Dedifferentiated amniotic fluid mesenchymal stem cell (primary cell): ENCODE measurements at regions not wholly inside any gene's neighbourhood (a gene's known extent, or its start where the extent isn't known, plus 50 kb on each side); places are given as distances from the start of the nearest gene placed in this dataset.
"Not testable (repeated sequence)": the region's sequence is repeated elsewhere in the genome, so short reads cannot be mapped to it uniquely, and the experiment has no call there.

Experiments used
- DNase-seq: peaks from one replicate; pipeline ENCODE4 v3.0.0-alpha.2; 2016; ENCODE audit errors: extremely low spot score

DNA sequence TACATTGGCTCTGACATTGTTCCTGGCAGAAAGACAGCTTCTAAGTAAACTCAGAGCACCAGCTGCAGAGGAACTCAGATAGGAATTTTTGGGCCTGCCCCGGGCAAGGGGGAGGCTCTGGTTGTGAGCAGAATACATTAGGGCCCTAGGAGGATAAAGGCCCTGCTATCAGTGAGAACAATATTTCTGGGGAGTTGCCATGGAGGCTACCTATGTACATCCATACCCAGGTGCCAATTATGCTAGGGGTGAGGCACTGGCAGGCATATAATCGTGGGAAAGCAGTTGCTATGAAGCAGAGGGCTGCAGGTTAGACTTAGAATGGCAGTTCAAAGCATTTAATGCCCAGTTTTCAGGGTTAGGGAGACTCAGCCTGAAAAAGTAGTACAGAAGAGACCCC is 273.5 kb upstream of the EDA2R start:
- no peak for DNase-seq

DNA sequence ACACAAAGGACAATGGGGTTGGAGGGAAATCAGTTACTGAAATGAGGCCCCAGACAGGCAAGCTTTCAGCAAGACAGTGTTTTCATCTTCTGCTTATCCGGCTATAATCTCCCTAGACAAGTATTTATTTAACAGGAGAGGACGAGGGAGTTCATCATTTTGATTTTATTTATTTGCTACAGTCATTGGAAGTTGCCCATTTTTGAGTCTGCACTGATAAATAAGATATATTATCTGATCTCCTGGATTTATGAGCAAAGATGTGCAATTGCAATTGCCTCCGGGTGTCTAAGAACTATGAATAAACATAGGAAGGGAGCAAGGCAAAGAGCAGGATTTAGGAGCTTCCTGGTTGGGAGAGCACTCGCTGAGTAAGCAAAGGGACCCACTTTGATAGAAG is 263.2 kb upstream of the EDA2R start:
- DNase-seq, result no peak

DNA sequence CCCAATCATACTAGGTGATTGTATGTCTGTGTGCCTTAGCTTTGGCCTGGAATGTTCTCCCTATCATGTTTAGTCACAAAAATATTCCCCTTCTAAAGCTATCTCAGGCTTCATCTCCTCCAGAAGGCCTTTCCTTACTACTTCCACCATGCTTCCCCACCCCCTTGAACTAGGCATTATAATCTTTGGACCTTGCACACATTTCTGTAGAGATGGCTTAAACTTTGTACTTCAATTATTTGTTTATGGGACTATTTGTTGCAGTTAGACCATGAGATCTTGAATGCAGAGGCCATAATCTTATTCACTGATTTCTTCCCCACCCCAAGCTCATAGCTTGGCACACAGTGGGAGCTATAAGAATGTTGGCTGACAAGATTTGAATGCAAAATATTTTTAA is 262.0 kb upstream of the EDA2R start:
- no peak for DNase-seq

DNA sequence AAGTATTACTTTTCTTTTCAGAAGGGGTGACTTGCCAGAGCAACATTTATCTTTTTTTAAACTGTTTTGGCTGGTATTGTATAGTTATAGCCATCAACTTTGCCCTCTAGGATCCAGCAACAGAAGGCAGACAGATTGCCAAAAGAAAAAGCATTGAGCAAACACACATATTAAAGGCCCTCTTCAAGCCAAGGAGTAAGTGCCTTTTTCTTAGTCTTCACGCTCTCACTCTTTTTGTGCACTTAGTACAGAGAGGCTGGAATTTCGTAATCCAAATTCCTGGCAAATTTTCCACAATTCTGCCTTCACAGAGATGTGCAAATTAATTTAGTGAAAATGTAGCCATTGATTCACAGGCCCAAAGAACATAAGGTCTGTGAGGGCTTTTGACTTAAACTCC is 253.1 kb upstream of the EDA2R start:
- no peak for DNase-seq

DNA sequence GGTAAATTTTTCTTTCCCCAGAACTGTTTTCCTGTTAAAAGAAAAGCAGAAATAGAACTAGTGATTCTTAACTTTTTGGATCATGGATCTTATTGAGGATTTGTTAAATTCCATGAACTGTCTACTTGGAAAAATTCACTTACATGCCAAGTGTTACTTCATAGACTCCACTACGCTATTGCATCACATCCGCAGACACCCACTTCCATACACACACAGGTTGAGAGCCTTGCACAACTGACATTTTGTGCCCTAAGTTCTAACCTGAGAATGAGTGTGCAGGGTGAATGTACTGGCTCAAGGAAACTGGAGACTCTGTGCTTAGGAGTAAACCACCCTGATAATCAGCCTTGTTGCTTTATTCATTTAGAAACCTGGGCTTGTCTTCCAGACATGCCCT is 250.5 kb upstream of the EDA2R start:
- no peak for DNase-seq

DNA sequence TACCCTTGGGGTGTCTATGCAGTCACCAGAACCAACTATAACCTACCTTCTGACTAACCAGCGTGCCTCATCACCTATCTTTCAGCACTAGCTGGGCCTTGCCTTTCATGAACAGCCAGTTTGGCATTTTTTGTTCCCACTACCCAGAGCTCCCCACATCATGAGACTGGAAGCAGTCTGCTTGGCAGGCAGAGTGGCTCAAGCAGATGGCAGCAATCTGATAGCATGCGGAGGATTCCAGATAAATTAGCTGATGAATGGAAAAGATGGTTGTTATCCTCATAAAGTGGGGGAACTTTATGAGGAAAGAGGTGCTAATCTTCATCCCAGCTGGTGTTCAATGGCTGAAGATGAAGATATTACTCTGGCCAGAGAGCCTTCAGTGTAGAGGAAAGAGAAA is 243.2 kb upstream of the EDA2R start:
- DNase-seq, result no peak

DNA sequence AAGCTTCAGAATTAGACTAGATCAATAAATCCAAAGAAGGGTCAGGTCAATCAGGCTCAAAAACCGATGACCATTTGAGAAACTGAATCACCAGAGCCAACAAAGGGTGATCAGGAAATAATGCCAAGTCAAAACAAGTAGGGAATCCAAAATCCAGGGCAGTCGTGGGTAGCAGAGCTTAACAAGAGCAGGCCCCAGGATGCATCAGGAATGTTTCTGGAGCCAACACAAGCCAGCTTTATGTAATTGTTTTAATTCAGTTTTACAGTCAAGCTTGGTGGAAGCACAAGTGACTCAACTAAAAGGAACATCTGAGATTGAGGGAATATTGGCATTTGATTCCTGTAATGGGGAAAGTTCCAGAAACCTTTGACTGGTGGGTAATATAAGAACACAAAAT is 237.9 kb upstream of the EDA2R start:
- DNase-seq, result no peak

DNA sequence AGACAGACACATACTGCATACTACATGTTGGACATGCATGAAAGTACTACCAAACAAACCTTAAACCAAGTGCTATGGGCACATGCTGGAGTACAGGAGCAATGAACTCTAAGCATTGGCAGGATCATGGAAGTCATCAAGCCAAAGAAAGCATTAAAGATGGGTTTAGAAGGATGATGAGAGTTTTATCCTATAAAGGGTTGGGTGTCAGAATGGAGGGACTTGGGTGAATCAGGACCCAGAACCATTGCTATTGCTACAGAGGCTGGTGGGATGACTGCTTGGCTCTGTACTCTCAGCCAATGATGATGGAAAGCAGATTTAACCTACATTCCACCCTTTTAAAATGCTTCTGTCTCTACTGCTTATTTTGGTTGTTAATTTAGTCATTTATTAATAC is 233.9 kb upstream of the EDA2R start:
- DNase-seq, result no peak

DNA sequence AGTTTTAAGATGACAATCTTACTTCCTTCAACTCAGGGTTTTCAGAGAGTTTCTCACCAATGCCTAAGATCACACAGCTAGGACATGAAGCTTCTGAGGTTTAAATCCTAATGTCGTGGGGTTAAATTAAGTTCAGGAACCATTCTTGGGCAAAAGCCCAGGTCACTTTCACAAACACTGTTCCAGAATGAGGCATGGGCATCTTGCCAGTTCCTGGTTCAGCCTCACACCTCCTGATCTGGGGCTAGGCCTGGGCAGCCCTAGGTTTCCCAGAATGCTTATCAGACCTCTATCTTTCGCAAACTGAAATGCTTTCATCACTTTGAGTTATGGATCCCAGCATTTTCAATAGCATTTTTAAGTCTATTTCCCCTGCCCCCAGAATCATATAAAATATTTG is 224.8 kb upstream of the EDA2R start:
- no peak for DNase-seq

DNA sequence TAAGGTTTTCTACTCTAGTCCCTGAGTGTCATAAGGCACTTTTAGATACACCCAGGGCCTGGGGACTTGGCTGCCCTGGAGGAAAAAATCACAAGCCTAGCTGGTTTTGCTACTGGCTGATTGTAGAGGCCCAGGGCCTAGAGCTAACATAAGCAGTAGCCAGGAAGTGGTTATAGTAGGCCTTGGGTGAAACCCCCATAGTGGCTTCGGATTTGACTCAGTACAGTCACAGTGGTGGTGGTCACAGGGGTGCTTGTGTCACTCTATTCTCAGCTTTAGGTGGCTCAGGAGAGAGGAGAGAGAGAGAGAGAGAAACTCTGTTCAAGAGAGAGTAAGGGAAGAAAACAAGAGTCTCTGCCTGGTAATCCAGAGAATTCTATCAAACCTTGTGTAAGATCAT is 194.5 kb upstream of the EDA2R start:
- no peak for DNase-seq

DNA sequence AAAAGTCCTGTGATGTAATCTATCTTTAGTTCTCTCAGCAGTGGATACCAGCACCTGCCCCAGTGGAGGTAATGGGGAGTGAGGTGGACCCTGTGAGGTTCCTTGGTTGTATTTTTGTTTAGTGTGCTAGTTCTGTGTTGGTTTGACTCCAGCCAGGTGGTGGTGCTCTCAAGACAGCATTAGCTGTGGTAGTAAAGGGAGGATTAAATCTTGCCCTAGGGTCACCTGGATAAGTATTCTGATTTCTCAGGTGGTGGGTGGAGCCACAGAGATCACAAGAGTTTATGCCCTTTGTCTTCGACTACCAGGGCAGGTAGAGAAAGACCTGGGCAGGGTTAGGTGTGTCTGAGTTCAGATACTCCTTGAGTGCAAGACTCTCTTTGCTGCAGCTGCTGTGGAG is 176.3 kb upstream of the EDA2R start:
- no peak for DNase-seq

DNA sequence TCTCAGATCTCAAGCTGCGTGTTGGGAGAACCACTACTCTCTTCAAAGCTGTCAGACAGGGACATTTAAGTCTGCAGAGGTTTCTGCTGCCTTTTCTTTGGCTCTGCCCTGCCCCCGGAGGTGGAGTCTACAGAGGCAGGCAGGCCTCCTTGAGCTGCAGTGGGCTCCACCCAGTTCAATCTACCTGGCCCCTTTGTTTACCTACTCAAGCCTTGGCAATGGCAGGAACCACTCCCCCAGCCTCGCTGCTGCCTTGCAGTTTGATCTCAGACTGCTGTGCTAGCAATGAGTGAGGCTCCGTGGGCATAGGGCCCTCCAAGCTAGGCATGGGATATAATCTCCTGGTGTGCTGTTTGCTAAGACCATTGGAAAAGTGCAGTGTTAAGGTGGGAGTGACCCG is 155.6 kb upstream of the EDA2R start:
- not testable (repeated sequence) for DNase-seq

DNA sequence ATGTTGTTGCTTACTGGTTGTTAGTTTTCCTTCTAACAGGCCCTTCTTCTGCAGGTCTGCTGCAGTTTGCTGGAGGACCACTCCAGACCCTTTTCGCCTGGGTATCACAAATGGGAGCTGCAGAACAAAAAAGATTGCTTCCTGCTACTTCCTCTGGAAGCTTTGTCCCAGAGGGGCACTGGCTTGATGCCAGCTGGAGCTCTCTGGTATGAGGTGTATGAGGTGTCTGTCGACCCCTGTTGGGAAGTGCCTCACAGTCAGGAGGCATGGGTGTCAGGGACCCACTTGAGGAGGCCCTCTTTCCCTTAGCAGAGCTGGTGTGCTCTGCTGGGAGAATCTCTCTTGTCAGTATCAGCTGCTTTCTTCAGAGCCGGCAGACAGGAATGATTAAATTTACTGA is 127.4 kb upstream of the EDA2R start:
- no peak for DNase-seq

DNA sequence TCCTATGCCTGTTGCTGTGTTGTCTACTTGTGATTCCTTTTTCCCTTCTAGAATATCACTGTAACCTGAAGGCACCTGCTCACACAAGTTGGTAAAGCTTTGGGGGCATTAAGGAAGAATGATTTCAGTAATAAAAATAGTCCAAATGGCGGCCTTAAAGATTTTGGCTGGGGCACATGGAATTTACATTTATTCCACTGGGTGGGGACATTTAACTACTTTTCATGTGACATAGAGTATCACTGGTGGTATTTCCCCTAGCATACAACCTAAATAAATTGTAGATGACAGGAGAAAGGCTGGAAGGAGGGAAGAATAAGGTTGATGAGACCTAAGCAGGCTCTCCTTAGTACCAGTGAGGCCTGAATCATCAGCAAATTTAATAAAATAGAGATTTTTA is 121.8 kb upstream of the EDA2R start:
- DNase-seq, result no peak

DNA sequence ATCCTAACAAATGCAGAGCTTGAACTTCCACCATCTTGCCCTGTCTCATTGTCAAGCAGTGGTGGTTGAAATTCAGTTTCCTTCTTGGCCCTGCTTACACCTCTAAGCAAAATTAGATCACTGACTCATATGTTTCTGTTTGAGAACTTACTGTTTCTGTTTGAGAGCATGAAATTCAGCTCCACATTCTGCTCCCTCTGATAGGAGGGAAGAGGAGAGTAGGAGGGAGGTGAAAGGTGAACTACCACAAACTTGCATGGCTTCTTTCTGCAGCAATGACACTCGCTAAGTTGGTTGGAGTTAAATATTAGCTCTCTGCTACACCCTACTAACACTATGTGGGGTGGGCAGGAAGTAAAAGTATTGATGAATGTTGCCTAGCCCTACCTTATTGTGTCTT is 117.8 kb upstream of the EDA2R start:
- no peak for DNase-seq

DNA sequence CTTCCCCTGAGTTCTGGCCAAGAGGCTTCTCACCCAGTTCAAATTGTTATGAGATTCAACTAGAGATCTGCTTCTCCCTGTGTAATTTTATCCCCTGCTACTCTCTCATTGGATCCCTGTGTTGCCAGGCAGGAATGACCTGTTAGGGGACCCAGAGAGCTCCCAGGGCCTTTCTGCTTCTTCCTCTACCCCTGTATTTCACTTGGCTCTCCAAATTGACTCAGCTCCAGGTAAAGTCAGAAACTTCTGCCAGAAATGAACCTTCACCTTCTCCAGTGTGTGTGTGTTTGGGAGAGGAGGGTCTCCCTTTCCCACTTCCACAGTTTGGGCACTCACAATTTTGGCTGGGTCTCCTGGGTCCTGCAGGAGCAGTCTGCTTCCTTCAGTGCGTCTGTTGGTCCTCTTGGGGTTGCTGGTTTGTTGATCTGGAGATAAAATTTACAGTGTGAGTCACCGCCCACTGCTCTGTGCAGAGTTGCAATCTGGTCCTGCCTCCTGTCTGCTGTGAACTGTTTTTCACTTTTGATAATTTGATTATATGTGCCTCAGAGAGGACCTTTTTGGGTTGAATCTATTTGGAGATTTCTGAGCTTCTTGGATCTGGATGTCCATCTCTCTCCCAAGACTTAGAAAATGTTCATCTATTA is 112.4 kb upstream of the EDA2R start:
- DNase-seq, result no peak

DNA sequence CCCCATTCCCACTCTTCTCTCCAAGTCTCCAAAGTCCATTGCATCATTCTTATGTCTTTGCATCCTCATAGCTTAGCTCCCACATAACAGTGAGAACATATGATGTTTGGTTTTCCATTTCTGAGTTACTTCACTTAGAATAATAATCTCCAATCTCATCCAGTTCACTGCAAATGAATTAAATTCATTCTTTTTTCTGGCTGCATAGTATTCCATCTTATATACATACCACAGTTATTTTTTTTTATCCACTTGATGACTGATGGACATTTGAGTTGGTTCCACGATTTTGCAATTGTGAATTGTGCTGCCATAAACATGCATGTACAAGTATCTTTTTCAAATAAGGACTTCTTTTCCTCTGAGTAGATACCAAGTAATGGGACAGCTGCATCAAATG is 105.6 kb upstream of the EDA2R start:
- not testable (repeated sequence) for DNase-seq

DNA sequence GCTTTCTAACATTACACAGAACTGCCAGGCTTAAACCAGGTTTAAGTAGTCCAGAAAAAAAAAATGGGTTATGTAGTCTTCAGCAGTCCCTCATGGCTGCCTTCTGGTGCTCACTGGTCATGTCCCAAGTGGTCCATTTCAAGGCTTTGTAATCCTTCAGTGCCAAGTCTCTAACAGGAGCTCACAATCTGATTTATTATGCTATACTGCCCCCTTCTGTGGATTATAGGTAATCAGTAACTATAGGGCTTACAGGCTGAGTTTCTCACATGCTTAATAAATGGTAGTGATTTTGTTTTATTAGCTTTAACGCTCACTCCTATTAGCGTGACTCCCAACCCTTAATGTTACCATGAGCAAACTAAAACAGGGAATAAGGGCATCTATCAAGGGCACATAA is 92.5 kb upstream of the EDA2R start:
- peak; percentile 20 for DNase-seq

DNA sequence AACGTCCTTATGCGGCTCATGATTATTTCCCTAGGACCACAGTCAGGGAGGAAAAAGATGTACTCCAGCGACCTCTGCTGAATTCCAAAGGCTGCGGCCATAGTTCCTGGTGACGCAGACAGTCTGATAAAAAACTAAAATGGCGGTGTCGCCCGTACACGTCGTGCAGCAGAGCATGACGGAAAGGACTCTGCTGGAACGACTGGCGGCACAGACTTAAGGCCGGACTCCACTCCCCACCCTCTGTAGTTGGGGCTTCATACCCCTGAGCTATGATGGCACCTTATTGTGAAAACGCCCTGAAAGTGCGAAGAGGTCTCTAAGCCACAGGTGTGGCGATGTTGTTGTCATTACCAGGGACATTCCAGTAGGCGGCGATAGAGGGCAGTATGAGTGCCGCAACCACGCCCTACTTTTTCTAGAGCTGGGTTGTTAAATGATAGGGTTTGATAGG is 90.0 kb upstream of the EDA2R start:
- DNase-seq, result peak; percentile 42

DNA sequence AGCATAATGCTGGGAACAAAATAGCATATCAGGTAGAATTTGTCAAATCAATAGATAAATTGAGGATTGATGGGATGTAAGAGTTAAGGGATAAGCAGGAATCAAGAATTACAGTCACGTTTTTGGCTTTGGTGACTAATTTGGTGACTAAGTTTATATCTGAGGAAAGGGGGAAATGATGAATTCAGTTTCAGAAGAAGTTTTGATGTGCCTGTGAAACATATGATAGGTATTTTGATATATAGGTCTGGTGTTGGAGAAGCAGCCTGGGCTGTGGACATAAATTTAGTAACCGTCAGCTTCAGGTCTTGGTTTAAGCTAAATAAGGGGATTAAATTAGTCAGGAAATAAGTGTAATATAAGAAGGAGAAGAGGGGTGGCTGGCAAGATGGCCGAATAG is 79.0 kb upstream of the EDA2R start:
- no peak for DNase-seq

DNA sequence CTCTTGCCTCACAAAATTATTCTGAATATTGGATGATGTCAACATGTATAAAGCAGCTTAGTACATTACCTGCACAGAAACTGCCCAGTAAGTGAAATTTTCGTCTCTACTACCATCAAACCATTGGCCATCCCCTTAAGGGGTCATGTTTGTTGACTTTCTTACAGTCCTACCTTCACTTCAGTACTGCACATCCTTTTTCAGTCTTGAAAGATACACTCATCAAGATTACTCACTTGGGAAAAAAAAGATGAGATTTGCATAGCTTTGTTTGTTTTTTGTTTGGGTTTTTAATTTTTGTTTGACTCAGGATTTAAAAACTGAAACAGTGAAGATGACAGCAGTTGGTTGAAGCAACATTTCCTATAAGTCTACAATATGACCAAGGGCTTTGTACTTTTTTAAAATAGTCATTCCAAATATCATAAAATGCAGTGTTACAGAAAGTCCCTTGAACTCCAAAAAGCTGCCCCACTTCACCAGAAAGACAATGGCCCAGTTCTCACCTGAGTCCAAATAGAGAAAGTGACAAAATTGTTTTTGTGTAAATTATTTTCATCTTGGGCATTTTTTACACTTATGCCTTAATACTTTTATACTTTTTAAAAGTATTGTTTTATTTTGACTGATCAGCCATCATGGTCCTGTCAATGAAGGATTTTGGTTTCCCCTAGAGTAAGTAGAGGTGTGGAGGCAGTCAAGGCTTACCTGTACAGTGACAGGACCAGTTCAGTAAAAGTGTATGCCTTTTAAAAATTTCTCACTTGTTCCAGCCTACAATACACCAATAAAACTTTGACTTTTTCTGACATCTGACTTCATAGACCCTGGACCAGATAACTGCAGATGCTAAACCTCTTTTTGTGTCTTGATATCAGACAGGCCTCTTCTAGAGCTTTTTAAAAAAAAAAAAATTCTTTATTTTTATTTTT is 59.7 kb upstream of the EDA2R start:
- no peak for DNase-seq

DNA sequence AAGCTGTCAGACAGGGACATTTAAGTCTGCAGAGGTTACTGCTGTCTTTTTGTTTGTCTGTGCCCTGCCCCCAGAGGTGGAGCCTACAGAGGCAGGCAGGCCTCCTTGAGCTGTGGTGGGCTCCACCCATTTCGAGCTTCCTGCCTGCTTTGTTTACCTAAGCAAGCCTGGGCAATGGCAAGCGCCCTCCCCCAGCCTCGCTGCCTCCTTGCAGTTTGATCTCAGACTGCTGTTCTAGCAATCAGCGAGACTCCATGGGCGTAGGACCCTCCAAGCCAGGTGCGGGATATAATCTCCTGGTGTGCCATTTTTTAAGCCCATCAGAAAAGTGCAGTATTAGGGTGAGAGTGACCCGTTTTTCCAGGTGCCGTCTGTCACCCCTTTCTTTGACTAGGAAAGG is 53.6 kb upstream of the EDA2R start:
- DNase-seq, result not testable (repeated sequence)
